Suprapubic skin (tissue), 4 donors: ENCODE measurements at regions not wholly inside any gene's neighbourhood (a gene's known extent, or its start where the extent isn't known, plus 50 kb on each side); places are given as distances from the start of the nearest gene placed in this dataset.
"Not testable (repeated sequence)": the region's sequence is repeated elsewhere in the genome, so short reads cannot be mapped to it uniquely, and the experiment has no call there.

Experiments used
- DNase-seq, 2 donors: peaks; one replicate each; pipeline ENCODE4 v3.0.0-alpha.2; 2019; ENCODE audit warnings: low spot score in 2 of 2
- H3K27ac ChIP-seq: fragments of 200-600 bp; sonication (generic); one replicate; pipeline ENCODE4 v1.5.1; 2019
- H3K27me3 ChIP-seq: fragments of 200-600 bp; sonication (generic); one replicate; pipeline ENCODE4 v1.5.1; 2019
- H3K36me3 ChIP-seq: fragments of 200-600 bp; sonication (generic); one replicate; pipeline ENCODE4 v1.5.1; 2019
- H3K4me1 ChIP-seq: fragments of 200-600 bp; sonication (generic); one replicate; pipeline ENCODE4 v1.5.1; 2019
- H3K4me3 ChIP-seq: fragments of 200-600 bp; sonication (generic); one replicate; pipeline ENCODE4 v1.5.1; 2019; ENCODE audit warnings: mild to moderate bottlenecking
- H3K9me3 ChIP-seq: fragments of 200-600 bp; sonication (generic); one replicate; pipeline ENCODE4 v1.5.1; 2019
- CTCF ChIP-seq, 2 donors: fragments of 200-600 bp in 1 of 2; fragments of 450-650 bp in 1 of 2; sonication (generic) in 1 of 2; IDR thresholded peaks; one replicate each; pipeline ENCODE4 v1.5.1; 2016 to 2019; ENCODE audit warnings: antibody characterized with exemption in 2 of 2, mild to moderate bottlenecking in 1 of 2, moderate library complexity in 1 of 2
- EP300 ChIP-seq: sonication (generic); formaldehyde crosslinking; IDR thresholded peaks from one replicate; pipeline ENCODE4 v1.6.1; 2017; ENCODE audit warnings: antibody characterized with exemption
- POLR2A ChIP-seq, 2 donors: fragments of 450-650 bp; IDR thresholded peaks; one replicate each; pipeline ENCODE4 v1.6.1; 2017; ENCODE audit warnings: antibody characterized with exemption in 2 of 2, mild to moderate bottlenecking in 2 of 2, moderate library complexity in 2 of 2
- POLR2AphosphoS5 ChIP-seq, 3 donors: sonication (generic); formaldehyde crosslinking; IDR thresholded peaks; one replicate each; pipeline ENCODE4 v1.6.1; 2017; ENCODE audit warnings: antibody characterized with exemption in 3 of 3
- WGBS: methylation state at CpG from one replicate; pipeline ENCODE4 v1.1.5; 2018; 5-methylcytosine and 5-hydroxymethylcytosine counted together

- H3K4me3 ChIP-seq: no peak overlapping the region
- no peaks in the 10 kb centered on the region for H3K36me3 ChIP-seq
- TF ChIP-seq CTCF (IDR thresholded peaks at IDR 0.05) (no peak), POLR2AphosphoS5 (IDR thresholded peaks at IDR 0.05) (no peak), POLR2A (IDR thresholded peaks at IDR 0.05) (no peak), EP300 (no peak)
- 77% methylated on average over 3 of the region's 3 CpGs for WGBS
- no peaks in the 10 kb centered on the region for H3K27me3 ChIP-seq
- no peaks in the 10 kb centered on the region for H3K4me1 ChIP-seq
- H3K27ac ChIP-seq: no peak overlapping the region
- no peak for DNase-seq
- H3K9me3 ChIP-seq: peaks cover 23% of the 10 kb centered on the region
Measured at GRCh38 chr12:17301544-17301943, 695.6 kb upstream of the LMO3 start.

- TF ChIP-seq CTCF (IDR thresholded peaks at IDR 0.05) (no peak), POLR2AphosphoS5 (IDR thresholded peaks at IDR 0.05) (no peak), EP300 (no peak), POLR2A (IDR thresholded peaks at IDR 0.05) (no peak)
- 87% methylated on average over 7 of the region's 7 CpGs for WGBS
Measured at GRCh38 chr12:17296882-17297281, 690.9 kb upstream of the LMO3 start.

GRCh38 chr12:17286874-17287273 lies 680.9 kb upstream of the LMO3 start:
- peaks cover 7% of the 10 kb centered on the region for H3K9me3 ChIP-seq
- H3K36me3 ChIP-seq: no peaks in the 10 kb centered on the region
- H3K27me3 ChIP-seq: no peaks in the 10 kb centered on the region
- no peaks in the 10 kb centered on the region for H3K4me1 ChIP-seq
- H3K27ac ChIP-seq: no peak overlapping the region
- TF ChIP-seq POLR2AphosphoS5 (IDR thresholded peaks at IDR 0.05): no peak
- no peak for TF ChIP-seq POLR2A (IDR thresholded peaks at IDR 0.05)
- no peak for TF ChIP-seq EP300
- TF ChIP-seq CTCF (IDR thresholded peaks at IDR 0.05): no peak
- H3K4me3 ChIP-seq: no peak overlapping the region
- WGBS: 94% methylated on average over 1 of the region's 1 CpG
- DNase-seq: no peak

More at GRCh38 chr12:17296882-17297281, 690.9 kb upstream of the LMO3 start:
- Histone ChIP-seq H3K4me1 (no peaks in the 10 kb centered on the region), H3K36me3 (no peaks in the 10 kb centered on the region), H3K27me3 (no peaks in the 10 kb centered on the region), H3K27ac (no peak overlapping the region), H3K4me3 (no peak overlapping the region), H3K9me3 (peaks cover 17% of the 10 kb centered on the region)
- DNase-seq: no peak

GRCh38 chr12:17284873-17285272 lies 678.9 kb upstream of the LMO3 start:
- H3K4me3 ChIP-seq: no peak overlapping the region
- no peaks in the 10 kb centered on the region for H3K36me3 ChIP-seq
- peaks cover 7% of the 10 kb centered on the region for H3K9me3 ChIP-seq
- H3K27ac ChIP-seq: no peak overlapping the region
- 97% methylated on average over 1 of the region's 1 CpG for WGBS
- no peak for TF ChIP-seq POLR2AphosphoS5 (IDR thresholded peaks at IDR 0.05)
- TF ChIP-seq CTCF (IDR thresholded peaks at IDR 0.05): no peak
- no peaks in the 10 kb centered on the region for H3K4me1 ChIP-seq
- no peaks in the 10 kb centered on the region for H3K27me3 ChIP-seq
- DNase-seq: no peak

DNA sequence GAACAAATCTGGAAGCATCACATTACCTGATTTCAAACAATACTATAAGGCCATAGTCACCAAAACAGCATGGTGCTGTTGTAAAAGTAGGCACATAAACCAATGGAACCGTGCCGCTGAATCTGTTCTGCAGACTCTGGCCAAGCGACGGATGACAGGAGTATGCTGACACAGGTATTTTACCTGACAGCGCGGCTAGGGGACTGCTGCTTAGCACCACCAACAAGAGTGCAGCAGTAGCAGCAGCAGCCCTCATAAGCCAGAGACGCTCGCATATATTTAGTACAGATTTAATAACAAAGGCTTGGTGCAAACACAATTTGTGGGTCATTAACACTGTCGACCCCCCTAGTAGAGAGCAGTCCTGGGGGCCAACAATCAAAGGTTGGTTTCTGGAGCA lies 677.6 kb upstream of the LMO3 start:
- H3K4me3 ChIP-seq: no peak overlapping the region
- H3K36me3 ChIP-seq: no peaks in the 10 kb centered on the region
- no peaks in the 10 kb centered on the region for H3K27me3 ChIP-seq
- TF ChIP-seq POLR2A (IDR thresholded peaks at IDR 0.05): no peak
- no peak for TF ChIP-seq EP300
- TF ChIP-seq CTCF (IDR thresholded peaks at IDR 0.05): no peak
- TF ChIP-seq POLR2AphosphoS5 (IDR thresholded peaks at IDR 0.05): no peak
- peaks cover 7% of the 10 kb centered on the region for H3K9me3 ChIP-seq
- no peak for DNase-seq
- 88% methylated on average over 9 of the region's 9 CpGs for WGBS
- H3K4me1 ChIP-seq: no peaks in the 10 kb centered on the region
- H3K27ac ChIP-seq: no peak overlapping the region

GRCh38 chr12:17282169-17282568 lies 676.2 kb upstream of the LMO3 start:
- H3K36me3 ChIP-seq, DNase-seq, H3K9me3 ChIP-seq, H3K4me1 ChIP-seq, H3K27me3 ChIP-seq, H3K27ac ChIP-seq, H3K4me3 ChIP-seq: not testable (repeated sequence)
